ENCODE measurements at regions not wholly inside any gene's neighbourhood (a gene's known extent, or its start where the extent isn't known, plus 50 kb on each side); places are given as distances from the start of the nearest gene placed in this dataset.

GRCh38 chr11:22433094-22433455 lies 94.9 kb downstream of the SLC17A6 start:
- Histone ChIP-seq H3K9ac (ENCODE audit: low read depth, low read length, poor library complexity, severe bottlenecking) (no peak overlapping the region), H2AFZ (ENCODE audit: low read length) (no peak overlapping the region), H3K4me1 (ENCODE audit: insufficient read depth, low read length, poor library complexity, severe bottlenecking) (no peaks in the 10 kb centered on the region)

GRCh38 chr11:22432291-22433093 lies 94.3 kb downstream of the SLC17A6 start:
- Histone ChIP-seq H3K9me2 (replicated peaks; ENCODE audit: low read depth, low read length) (no peaks in the 10 kb centered on the region), H3K9me3 (ENCODE audit: insufficient read depth, low read depth, low read length) (no peaks in the 10 kb centered on the region), H3K36me3 (ENCODE audit: insufficient read depth, low read length) (no peaks in the 10 kb centered on the region), H4K20me1 (ENCODE audit: insufficient read depth, low read length, poor library complexity, severe bottlenecking) (no peaks in the 10 kb centered on the region), H3K27me3 (ENCODE audit: insufficient read depth, low read length, poor library complexity, severe bottlenecking) (no peaks in the 10 kb centered on the region), H3F3A (ENCODE audit: low read depth) (no peaks in the 10 kb centered on the region), H3K4me1 (ENCODE audit: insufficient read depth, low read length, poor library complexity, severe bottlenecking) (no peaks in the 10 kb centered on the region), H3K4me3 (ENCODE audit: low read length, poor library complexity, severe bottlenecking) (no peak overlapping the region), H2AFZ (ENCODE audit: low read length) (no peak overlapping the region), H3K79me2 (ENCODE audit: insufficient read depth, low read length) (no peaks in the 10 kb centered on the region), H3K4me2 (ENCODE audit: low read depth, low read length, poor library complexity, severe bottlenecking) (no peak overlapping the region), H3K9ac (ENCODE audit: low read depth, low read length, poor library complexity, severe bottlenecking) (no peak overlapping the region)
- TF ChIP-seq CTCF (conservative IDR thresholded peaks at IDR 0.05; ENCODE audit: low read length) = no peak
- no peak for TF ChIP-seq EZH2phosphoT487 (IDR thresholded peaks at IDR 0.05; ENCODE audit: borderline replicate concordance)

More at GRCh38 chr11:22433094-22433455, 94.9 kb downstream of the SLC17A6 start:
- Histone ChIP-seq H3K27me3 (ENCODE audit: insufficient read depth, low read length, poor library complexity, severe bottlenecking) (no peaks in the 10 kb centered on the region), H3K9me3 (ENCODE audit: insufficient read depth, low read depth, low read length) (no peaks in the 10 kb centered on the region), H3K36me3 (ENCODE audit: insufficient read depth, low read length) (no peaks in the 10 kb centered on the region), H3F3A (ENCODE audit: low read depth) (no peaks in the 10 kb centered on the region), H4K20me1 (ENCODE audit: insufficient read depth, low read length, poor library complexity, severe bottlenecking) (no peaks in the 10 kb centered on the region), H3K4me3 (ENCODE audit: low read length, poor library complexity, severe bottlenecking) (no peak overlapping the region), H3K9me2 (replicated peaks; ENCODE audit: low read depth, low read length) (no peaks in the 10 kb centered on the region), H3K79me2 (ENCODE audit: insufficient read depth, low read length) (no peaks in the 10 kb centered on the region), H3K4me2 (ENCODE audit: low read depth, low read length, poor library complexity, severe bottlenecking) (no peak overlapping the region)
- TF ChIP-seq CTCF (conservative IDR thresholded peaks at IDR 0.05; ENCODE audit: low read length) (no peak), EZH2phosphoT487 (IDR thresholded peaks at IDR 0.05; ENCODE audit: borderline replicate concordance) (no peak)

GRCh38 chr11:22431106-22431505 lies 92.9 kb downstream of the SLC17A6 start:
- no peak overlapping the region for H3K4me2 ChIP-seq (ENCODE audit: low read depth, low read length, poor library complexity, severe bottlenecking)
- H3K9ac ChIP-seq (ENCODE audit: low read depth, low read length, poor library complexity, severe bottlenecking) = no peak overlapping the region
- no peaks in the 10 kb centered on the region for H3K36me3 ChIP-seq (ENCODE audit: insufficient read depth, low read length)
- TF ChIP-seq CTCF (conservative IDR thresholded peaks at IDR 0.05; ENCODE audit: low read length) (no peak), EZH2phosphoT487 (IDR thresholded peaks at IDR 0.05; ENCODE audit: borderline replicate concordance) (no peak)
- H3K9me3 ChIP-seq (ENCODE audit: insufficient read depth, low read depth, low read length) = no peaks in the 10 kb centered on the region
- no peaks in the 10 kb centered on the region for H3K4me1 ChIP-seq (ENCODE audit: insufficient read depth, low read length, poor library complexity, severe bottlenecking)
- H3K79me2 ChIP-seq (ENCODE audit: insufficient read depth, low read length) = no peaks in the 10 kb centered on the region
- H2AFZ ChIP-seq (ENCODE audit: low read length) = no peak overlapping the region
- H4K20me1 ChIP-seq (ENCODE audit: insufficient read depth, low read length, poor library complexity, severe bottlenecking) = no peaks in the 10 kb centered on the region
- H3K27me3 ChIP-seq (ENCODE audit: insufficient read depth, low read length, poor library complexity, severe bottlenecking) = no peaks in the 10 kb centered on the region
- no peaks in the 10 kb centered on the region for H3F3A ChIP-seq (ENCODE audit: low read depth)
- no peak overlapping the region for H3K4me3 ChIP-seq (ENCODE audit: low read length, poor library complexity, severe bottlenecking)
- H3K9me2 ChIP-seq (replicated peaks; ENCODE audit: low read depth, low read length) = no peaks in the 10 kb centered on the region

All from Loucy (cell line).